Psoas muscle (tissue), 7 donors: ENCODE measurements at regions not wholly inside any gene's neighbourhood (a gene's known extent, or its start where the extent isn't known, plus 50 kb on each side); places are given as distances from the start of the nearest gene placed in this dataset.
A peak's percentile ranks its signal among the peaks of the same experiment; 100 is the strongest.

Experiments
- ATAC-seq, 4 donors: fragments of 200-7000 bp; cut with Tn5 transposase; one replicate each; pipeline ENCODE4 v1.9.1; 2020; ENCODE audit warnings: moderate library complexity in 3 of 4, mild to moderate bottlenecking in 2 of 4
- DNase-seq, 2 donors: peaks; one replicate each; pipeline ENCODE4 v3.0.0-alpha.2; 2020
- H3K27ac ChIP-seq: fragments of 200-600 bp; one replicate; pipeline ENCODE4 v1.8.0; 2022
- H3K27me3 ChIP-seq, 3 donors: fragments of 200-600 bp in 1 of 3; one replicate each; pipeline versions ENCODE4 v1.6.1 to v1.8.0; 2013 to 2022; ENCODE audit warnings: low read length in 2 of 3, mild to moderate bottlenecking in 2 of 3, moderate library complexity in 1 of 3; ENCODE audit not compliant: insufficient read depth in 3 of 3
- H3K36me3 ChIP-seq, 2 donors: fragments of 200-600 bp in 1 of 2; one replicate each; pipeline versions ENCODE4 v1.6.1 to v1.8.0; 2013 to 2022; ENCODE audit warnings: low read depth in 1 of 2, mild to moderate bottlenecking in 1 of 2, moderate library complexity in 1 of 2; ENCODE audit not compliant: insufficient read depth in 1 of 2
- H3K4me1 ChIP-seq: fragments of 200-600 bp; one replicate; pipeline ENCODE4 v1.8.0; 2022
- H3K4me3 ChIP-seq: fragments of 200-600 bp; one replicate; pipeline ENCODE4 v1.8.0; 2022; ENCODE audit warnings: mild to moderate bottlenecking
- H3K9me3 ChIP-seq: fragments of 200-600 bp; one replicate; pipeline ENCODE4 v1.8.0; 2022
- CTCF ChIP-seq: fragments of 200-600 bp; IDR thresholded peaks from one replicate; pipeline ENCODE4 v1.8.0; 2022; ENCODE audit warnings: antibody characterized with exemption
- WGBS, 3 donors: extraction: QIAGEN DNeasy Blood & Tissue Kit; methylation state at CpG; one replicate each; pipeline versions ENCODE4 v1.1.6 to v1.1.7; 2013; 5-methylcytosine and 5-hydroxymethylcytosine counted together
- intact Hi-C, 2 donors: fragments of 100-400 bp; cut with DNase I; formaldehyde crosslinking; loops; one replicate each; pipeline versions ENCODE4 v1.11.0 to v1.14.2; 2022
- donor health status: healthy with polysubstance abuse.
- donor health status: DM: no; HTN: no; CAD: no; lungs with moderate emphysema.
- donor health status: Bipolar disorder and iron deficiency.
- donor health status: healthy.
- donor health status: DM: yes; HTN: yes; CAD: no.
- donor health status: DM: no; HTN: no; CAD: no.
- donor health status: DM: yes; HTN: yes; CAD: no.

- no peaks in the 10 kb centered on the region for H3K36me3 ChIP-seq
- no peaks in the 10 kb centered on the region for H3K9me3 ChIP-seq
- ATAC-seq: no peak
- no peak overlapping the region for H3K27ac ChIP-seq
- peaks cover 0 to 2% (median 0%) of the 10 kb centered on the region in 3 donors for H3K27me3 ChIP-seq
- no peak overlapping the region for H3K4me3 ChIP-seq
- TF ChIP-seq CTCF: no peak
- DNase-seq: no peak
- intact Hi-C loops: no loop called here
- no peaks in the 10 kb centered on the region for H3K4me1 ChIP-seq
These were observed 71.0 kb upstream of the ZBTB18 start for GRCh38 chr1:243980071-243980470.

- H3K36me3 ChIP-seq: no peaks in the 10 kb centered on the region
- 92 to 93% (median 93%) methylated on average over 18 of the region's 18 CpGs for WGBS, 3 donors
- no peak overlapping the region for H3K27ac ChIP-seq
- no peaks in the 10 kb centered on the region for H3K9me3 ChIP-seq
- no peak for DNase-seq
- intact Hi-C loops: no loop called here
- peaks cover 0 to 2% (median 0%) of the 10 kb centered on the region in 3 donors for H3K27me3 ChIP-seq
- peak in 1 of 4 donors; percentile 65 for ATAC-seq
- H3K4me1 ChIP-seq: no peaks in the 10 kb centered on the region
- H3K4me3 ChIP-seq: no peak overlapping the region
- no peak for TF ChIP-seq CTCF
These were observed 71.7 kb upstream of the ZBTB18 start for GRCh38 chr1:243979396-243979795.

GRCh38 chr1:243977094-243977493, 74.0 kb upstream of the ZBTB18 start:
- Histone ChIP-seq H3K4me3 (no peak overlapping the region), H3K27ac (no peak overlapping the region), H3K4me1 (no peaks in the 10 kb centered on the region), H3K27me3 (no peaks in the 10 kb centered on the region), H3K36me3 (no peaks in the 10 kb centered on the region), H3K9me3 (no peaks in the 10 kb centered on the region)
- WGBS, 3 donors: 44 to 53% (median 50%) methylated on average over 5 of the region's 5 CpGs
- TF ChIP-seq CTCF: no peak
- DNase-seq (no peak), ATAC-seq (no peak)
- intact Hi-C loops: no loop called here

GRCh38 chr1:243974451-243975292, 76.4 kb upstream of the ZBTB18 start:
- Histone ChIP-seq H3K27ac (no peak overlapping the region), H3K36me3 (no peaks in the 10 kb centered on the region), H3K9me3 (no peaks in the 10 kb centered on the region), H3K27me3 (no peaks in the 10 kb centered on the region), H3K4me1 (no peaks in the 10 kb centered on the region), H3K4me3 (no peak overlapping the region)
- no peak for TF ChIP-seq CTCF
- WGBS, 3 donors: 64 to 70% (median 67%) methylated on average over 10 of the region's 10 CpGs
- DNase-seq: no peak
- intact Hi-C loops: no loop called here
- no peak for ATAC-seq

- TF ChIP-seq CTCF: no peak
- intact Hi-C loops: no loop called here
- H3K27me3 ChIP-seq: no peaks in the 10 kb centered on the region
- no peak overlapping the region for H3K4me3 ChIP-seq
- H3K4me1 ChIP-seq: no peaks in the 10 kb centered on the region
- no peaks in the 10 kb centered on the region for H3K36me3 ChIP-seq
- DNase-seq (no peak), ATAC-seq (no peak)
- WGBS, 3 donors: 78 to 85% (median 79%) methylated on average over 4 of the region's 4 CpGs
- H3K9me3 ChIP-seq: no peaks in the 10 kb centered on the region
- no peak overlapping the region for H3K27ac ChIP-seq
These were observed 77.9 kb upstream of the ZBTB18 start for GRCh38 chr1:243973169-243973568.
